ENCODE measurements at regions not wholly inside any gene's neighbourhood (a gene's known extent, or its start where the extent isn't known, plus 50 kb on each side); places are given as distances from the start of the nearest gene placed in this dataset.

DNA sequence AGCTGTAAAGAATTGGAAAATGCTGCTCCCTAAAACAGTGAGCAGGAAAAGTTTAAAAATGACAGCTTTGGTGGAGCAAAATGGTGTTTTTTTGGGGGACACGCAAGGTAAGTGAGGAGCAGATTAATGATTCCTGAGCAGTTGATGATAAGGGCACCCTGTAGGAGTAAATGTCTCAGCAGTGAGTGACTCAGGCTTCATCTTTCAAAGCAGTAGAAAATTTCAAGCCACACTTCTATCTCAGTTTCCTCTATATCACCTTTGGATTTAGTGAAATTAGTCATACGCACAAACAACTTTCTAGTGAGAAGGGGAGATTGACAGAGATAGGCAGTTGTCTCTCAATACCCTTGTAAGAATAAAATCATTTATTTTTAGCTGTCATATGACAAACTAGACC, 709.0 kb upstream of the FAM98A start:
- TF ChIP-seq, protein P1, sequence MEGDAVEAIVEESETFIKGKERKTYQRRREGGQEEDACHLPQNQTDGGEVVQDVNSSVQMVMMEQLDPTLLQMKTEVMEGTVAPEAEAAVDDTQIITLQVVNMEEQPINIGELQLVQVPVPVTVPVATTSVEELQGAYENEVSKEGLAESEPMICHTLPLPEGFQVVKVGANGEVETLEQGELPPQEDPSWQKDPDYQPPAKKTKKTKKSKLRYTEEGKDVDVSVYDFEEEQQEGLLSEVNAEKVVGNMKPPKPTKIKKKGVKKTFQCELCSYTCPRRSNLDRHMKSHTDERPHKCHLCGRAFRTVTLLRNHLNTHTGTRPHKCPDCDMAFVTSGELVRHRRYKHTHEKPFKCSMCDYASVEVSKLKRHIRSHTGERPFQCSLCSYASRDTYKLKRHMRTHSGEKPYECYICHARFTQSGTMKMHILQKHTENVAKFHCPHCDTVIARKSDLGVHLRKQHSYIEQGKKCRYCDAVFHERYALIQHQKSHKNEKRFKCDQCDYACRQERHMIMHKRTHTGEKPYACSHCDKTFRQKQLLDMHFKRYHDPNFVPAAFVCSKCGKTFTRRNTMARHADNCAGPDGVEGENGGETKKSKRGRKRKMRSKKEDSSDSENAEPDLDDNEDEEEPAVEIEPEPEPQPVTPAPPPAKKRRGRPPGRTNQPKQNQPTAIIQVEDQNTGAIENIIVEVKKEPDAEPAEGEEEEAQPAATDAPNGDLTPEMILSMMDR (IDR thresholded peaks at IDR 0.05): no peak
- TF ChIP-seq POLR2AphosphoS5 (IDR thresholded peaks at IDR 0.05) (no peak), POLR2A (IDR thresholded peaks at IDR 0.05) (no peak)

All from prostate gland (tissue), 2 donors.